K562 (cell line): ENCODE measurements at regions not wholly inside any gene's neighbourhood (a gene's known extent, or its start where the extent isn't known, plus 50 kb on each side); places are given as distances from the start of the nearest gene placed in this dataset.

ENCODE experiments used
- ATAC-seq: fragments of 200-7000 bp; cut with Tn5 transposase; 3 replicates; pipeline ENCODE4 v1.9.1; 2020; ENCODE audit warnings: moderate library complexity
- BruUV-seq: library from RNA; stranded (reverse); fragments of 400-500 nt; replicated peaks from 2 replicates; lab custom pipeline; 2021; lab: Mats Ljungman, UMichigan
- CTCF ChIA-PET: fragments of 300-600 bp; formaldehyde crosslinking; extraction: SDS; loops from one replicate; lab custom pipeline; 2021; ENCODE audit warnings: low intra/inter-chr PET ratio; lab: Yijun Ruan, JAX
- POLR2A ChIA-PET: fragments of 300-600, 350-650 bp; sonication (Branson Sonifier 250); formaldehyde crosslinking; extraction: SDS; loops from one replicate; lab custom pipeline; 2021; ENCODE audit warnings: antibody characterized with exemption, inconsistent platforms; lab: Yijun Ruan, JAX
- DNase-seq, 4 experiments: peaks; one replicate each; pipeline versions ENCODE4 v3.0.0 to v3.0.0-alpha.2; 2011 to 2018; ENCODE audit warnings: low spot score in 3 of 4, mixed read lengths in 3 of 4; ENCODE audit errors: extremely low read depth in 1 of 4
- FAIRE-seq: peaks from 2 replicates; lab custom pipeline; 2011; peaks lifted over from hg19 to GRCh38; lab: Jason Lieb, UNC
- H2AFZ ChIP-seq: 2 replicates; pipeline ENCODE4 v1.6.0; 2011; ENCODE audit warnings: low read depth, low read length, control low read depth, inconsistent platforms
- H3K27ac ChIP-seq: fragments of 200-600 bp; 3 replicates; pipeline ENCODE4 v1.8.0; 2011; ENCODE audit warnings: low read depth, mild to moderate bottlenecking, control low read depth, inconsistent platforms, low read length, moderate library complexity, mixed read lengths; ENCODE audit errors: extremely low read depth
- H3K27me3 ChIP-seq, 2 experiments: fragments of 300-600 bp in 1 of 2; 2 replicates in 1 of 2; 3 replicates in 1 of 2; pipeline versions ENCODE4 v1.6.0 to v1.8.0; 2011; ENCODE audit warnings: inconsistent platforms in 2 of 2, low read length in 2 of 2, mild to moderate bottlenecking in 1 of 2, mixed read lengths in 1 of 2, moderate library complexity in 1 of 2; ENCODE audit not compliant: control insufficient read depth in 2 of 2, insufficient read depth in 2 of 2
- H3K36me3 ChIP-seq: fragments of 300-600 bp; 3 replicates; pipeline ENCODE4 v1.8.0; 2011; ENCODE audit warnings: mild to moderate bottlenecking, low read length, inconsistent platforms; ENCODE audit not compliant: control insufficient read depth, insufficient read depth
- H3K4me1 ChIP-seq, 2 experiments: fragments of 200-600 bp in 1 of 2; replicated peaks in 1 of 2; 2 replicates in 1 of 2; 3 replicates in 1 of 2; pipeline versions ENCODE4 v1.5.1 to v1.8.0; 2011; ENCODE audit warnings: inconsistent platforms in 2 of 2, low read length in 2 of 2, mild to moderate bottlenecking in 1 of 2, mixed read lengths in 1 of 2, moderate library complexity in 1 of 2; ENCODE audit not compliant: control insufficient read depth in 2 of 2, insufficient read depth in 2 of 2
- H3K4me2 ChIP-seq: 2 replicates; pipeline ENCODE4 v1.6.1; 2011; ENCODE audit warnings: low read length, control low read depth, inconsistent platforms, mixed read lengths; ENCODE audit not compliant: insufficient read depth
- H3K4me3 ChIP-seq: fragments of 200-600 bp; sonication (generic), shearing (Covaris generic); 2 replicates; pipeline ENCODE4 v1.5.1; 2016; ENCODE audit warnings: control low read depth, inconsistent platforms
- H3K79me2 ChIP-seq: fragments of 200-600 bp; 3 replicates; pipeline ENCODE4 v1.8.0; 2011; ENCODE audit warnings: low read length, inconsistent platforms; ENCODE audit not compliant: control insufficient read depth, insufficient read depth
- H3K9ac ChIP-seq, 2 experiments: 2 replicates each; pipeline versions ENCODE4 v1.6.0 to v1.6.1; 2011; ENCODE audit warnings: low read depth in 2 of 2, low read length in 2 of 2, control low read depth in 1 of 2, inconsistent platforms in 1 of 2, mild to moderate bottlenecking in 1 of 2, mixed read lengths in 1 of 2; ENCODE audit not compliant: insufficient read depth in 1 of 2
- H3K9me1 ChIP-seq: one replicate; pipeline ENCODE4 v1.6.0; 2011; ENCODE audit warnings: inconsistent platforms, mild to moderate bottlenecking, low read length, moderate library complexity; ENCODE audit not compliant: control insufficient read depth, insufficient read depth
- H3K9me3 ChIP-seq: replicated peaks from 2 replicates; pipeline ENCODE4 v1.5.1; 2011; ENCODE audit warnings: low read depth, low read length, inconsistent platforms; ENCODE audit not compliant: control insufficient read depth, insufficient read depth
- H4K20me1 ChIP-seq: replicated peaks from 2 replicates; pipeline ENCODE4 v1.6.1; 2011; ENCODE audit warnings: low read length, inconsistent platforms, mixed read lengths; ENCODE audit not compliant: control insufficient read depth, insufficient read depth
- ARID1B ChIP-seq: fragments of 450-650 bp; IDR thresholded peaks from 2 replicates; pipeline ENCODE4 v1.6.1; 2016; ENCODE audit warnings: antibody characterized with exemption, mild to moderate bottlenecking, inconsistent platforms
- COPS2 ChIP-seq: fragments of 450-650 bp; conservative IDR thresholded peaks from 2 replicates; pipeline ENCODE4 v1.6.1; 2016; ENCODE audit warnings: mild to moderate bottlenecking, moderate library complexity
- RBM39 ChIP-seq: fragments of 200-400 bp; formaldehyde crosslinking; optimal IDR thresholded peaks from 2 replicates; pipeline ENCODE3; 2018; ENCODE audit warnings: low read depth, low read length
- SMARCA4 ChIP-seq: fragments of 450-650 bp; IDR thresholded peaks from 2 replicates; pipeline ENCODE4 v1.6.1; 2016
- ZNF384 ChIP-seq: IDR thresholded peaks from 2 replicates; pipeline ENCODE4 v1.6.1; 2012; ENCODE audit warnings: low read depth, low read length, improper control_type of control experiment
- WGBS: fragments of 100-300 bp; shearing (Covaris generic); methylation state at CpG from one replicate; pipeline ENCODE4 v1.1.6; 2016; ENCODE audit warnings: low coverage, mixed read lengths; ENCODE audit not compliant: insufficient coverage; ENCODE audit errors: missing lambda C conversion rate; 5-methylcytosine and 5-hydroxymethylcytosine counted together
- in situ Hi-C: fragments of 300-500 bp; cut with MboI; formaldehyde crosslinking; loops from 4 replicates; pipeline ENCODE4 v1.15.0; 2018; ENCODE audit warnings: inconsistent platforms, mixed read lengths
- intact Hi-C: fragments of 100-400 bp; cut with micrococcal nuclease; formaldehyde crosslinking; loops from 2 replicates; pipeline ENCODE4 v1.14.2; 2022
- TF ChIP-seq, protein P1 (sequence below): sonication (generic); formaldehyde crosslinking; IDR thresholded peaks from 2 replicates; pipeline ENCODE4 v1.8.0; 2022; ENCODE audit warnings: missing genetic modification reagents, mild to moderate bottlenecking, moderate library complexity, borderline replicate concordance

- H3K9me3 ChIP-seq = peaks cover 2% of the 10 kb centered on the region; the same call in 1 of the 2 replicates
- 15% methylated on average over 5 of the region's 5 CpGs for WGBS
- no peaks in the 10 kb centered on the region for H3K79me2 ChIP-seq
- no TSS peak for BruUV-seq
- FAIRE-seq (no peak), DNase-seq (no peak), ATAC-seq (no peak)
- no peak overlapping the region for H2AFZ ChIP-seq
- no peak overlapping the region for H3K9ac ChIP-seq
- CTCF ChIA-PET = no interaction called here
- H3K36me3 ChIP-seq = no peaks in the 10 kb centered on the region
- no peaks in the 10 kb centered on the region for H3K9me1 ChIP-seq
- POLR2A ChIA-PET = no interaction called here
- no peaks in the 10 kb centered on the region for H4K20me1 ChIP-seq
- H3K4me3 ChIP-seq = no peak overlapping the region
- intact Hi-C loops = no loop called here
- peaks cover 14 to 22% of the 10 kb centered on the region in 2 experiments for H3K27me3 ChIP-seq
- peaks cover 0 to 3% of the 10 kb centered on the region in 2 experiments; a peak in 2 of 5 replicates for H3K4me1 ChIP-seq
- in situ Hi-C loops = no loop called here
- H3K27ac ChIP-seq = no peak overlapping the region
- TF ChIP-seq COPS2 (no peak), RBM39 (no peak)
- H3K4me2 ChIP-seq = no peak overlapping the region
Observed at GRCh38 chr16:79659344-79659743, 58.8 kb upstream of the MAF start.

DNA sequence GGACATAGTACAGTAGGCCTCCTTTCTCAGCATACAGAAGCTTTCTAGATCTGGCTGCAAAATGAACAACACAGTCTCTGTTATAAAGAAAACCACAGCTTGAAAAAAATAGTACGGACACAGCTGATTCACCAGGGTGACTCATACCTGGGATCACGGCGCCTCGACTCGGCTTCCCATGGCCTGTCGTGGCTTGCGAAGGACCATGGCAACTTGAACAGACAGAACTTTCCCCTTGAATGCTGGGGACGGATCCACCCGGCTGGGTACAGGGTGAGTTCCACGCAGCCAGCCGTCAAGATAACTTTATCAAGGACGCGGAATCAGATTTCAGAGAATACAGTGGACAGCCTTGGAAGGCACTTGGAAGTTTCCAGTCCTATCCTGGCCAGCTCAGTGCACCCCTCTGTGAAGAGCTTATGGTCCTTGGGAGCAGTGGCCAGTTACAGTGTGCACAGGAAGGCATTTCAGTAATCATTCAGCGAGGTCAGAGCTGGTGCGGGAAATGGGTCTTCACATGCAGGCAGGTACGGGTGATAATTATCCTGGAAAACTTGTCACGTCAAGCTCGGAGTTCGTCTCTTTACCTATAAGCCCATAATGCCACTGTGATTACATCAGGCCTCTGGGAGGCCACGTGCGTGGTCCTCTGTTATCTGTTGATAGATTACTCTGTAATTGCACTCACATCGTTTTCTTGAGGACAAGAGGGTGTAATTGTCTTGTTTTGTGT lies 57.9 kb upstream of the MAF start:
- H3K9me3 ChIP-seq = peaks cover 2% of the 10 kb centered on the region; the same call in 1 of the 2 replicates
- peaks cover 0 to 3% of the 10 kb centered on the region in 2 experiments; a peak in 2 of 5 replicates for H3K4me1 ChIP-seq
- H3K79me2 ChIP-seq = no peaks in the 10 kb centered on the region
- H3K9ac ChIP-seq = no peak overlapping the region
- 11% methylated on average over 22 of the region's 22 CpGs for WGBS
- no peak overlapping the region; the same call in 1 of the 2 replicates for H2AFZ ChIP-seq
- peak in 2 of 4 experiments; percentile 25 to 50 for DNase-seq
- H3K4me2 ChIP-seq = no peak overlapping the region; the same call in 1 of the 2 replicates
- in situ Hi-C loops (no loop called here), intact Hi-C loops (no loop called here)
- ChIA-PET POLR2A (interaction anchor here (0.5 to 1.0 kb wide), 3 partner anchors 8 to 46 kb away, joined by 3 to 4 read pairs (median 3); no protein-coding TSS in a partner anchor), CTCF (no interaction called here)
- H4K20me1 ChIP-seq = no peaks in the 10 kb centered on the region
- peak; percentile 48 for FAIRE-seq
- no peak overlapping the region for H3K4me3 ChIP-seq
- no peaks in the 10 kb centered on the region for H3K36me3 ChIP-seq
- BruUV-seq = no TSS peak
- ATAC-seq = peak; percentile 63
- no peaks in the 10 kb centered on the region for H3K9me1 ChIP-seq
- H3K27me3 ChIP-seq = peaks cover 16 to 31% of the 10 kb centered on the region in 2 experiments
- no peak overlapping the region for H3K27ac ChIP-seq
- TF ChIP-seq ZNF384 (peak; percentile 96), SMARCA4 (peak; percentile 58; the same call in 1 of the 2 replicates), ARID1B (peak; percentile 71; the same call in 1 of the 2 replicates)
- TF ChIP-seq, protein P1, sequence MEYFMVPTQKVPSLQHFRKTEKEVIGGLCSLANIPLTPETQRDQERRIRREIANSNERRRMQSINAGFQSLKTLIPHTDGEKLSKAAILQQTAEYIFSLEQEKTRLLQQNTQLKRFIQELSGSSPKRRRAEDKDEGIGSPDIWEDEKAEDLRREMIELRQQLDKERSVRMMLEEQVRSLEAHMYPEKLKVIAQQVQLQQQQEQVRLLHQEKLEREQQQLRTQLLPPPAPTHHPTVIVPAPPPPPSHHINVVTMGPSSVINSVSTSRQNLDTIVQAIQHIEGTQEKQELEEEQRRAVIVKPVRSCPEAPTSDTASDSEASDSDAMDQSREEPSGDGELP (CRISPR knock-in tag) = peak; percentile 94
